ENCODE measurements at regions not wholly inside any gene's neighbourhood (a gene's known extent, or its start where the extent isn't known, plus 50 kb on each side); places are given as distances from the start of the nearest gene placed in this dataset.
"Not testable (repeated sequence)": the region's sequence is repeated elsewhere in the genome, so short reads cannot be mapped to it uniquely, and the experiment has no call there.

DNA sequence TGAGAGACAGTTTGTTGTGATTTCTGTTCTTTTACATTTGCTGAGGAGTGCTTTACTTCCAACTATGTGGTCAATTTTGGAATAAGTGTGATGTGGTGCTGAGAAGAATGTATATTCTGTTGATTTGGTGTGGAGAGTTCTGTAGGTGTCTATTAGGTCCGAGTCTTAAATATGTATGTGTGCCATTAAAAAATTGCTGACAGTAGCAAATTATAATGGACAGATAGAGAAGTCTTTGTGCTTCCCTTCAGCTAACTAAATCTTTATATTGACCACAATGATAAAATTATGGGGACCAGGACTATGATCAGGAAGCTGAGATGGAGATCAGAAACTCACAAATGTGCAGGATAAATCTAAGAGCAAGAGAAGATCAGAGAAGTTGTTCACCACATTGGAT, 70.1 kb upstream of the OR13H1 start:
- H2AFZ ChIP-seq (ENCODE audit: low read length); H3K79me2 ChIP-seq (ENCODE audit: insufficient read depth, low read length); H4K20me1 ChIP-seq (ENCODE audit: insufficient read depth, low read length, poor library complexity, severe bottlenecking); H3K9me3 ChIP-seq (ENCODE audit: insufficient read depth, low read depth, low read length); H3K4me3 ChIP-seq (ENCODE audit: low read length, poor library complexity, severe bottlenecking); H3K9ac ChIP-seq (ENCODE audit: low read depth, low read length, poor library complexity, severe bottlenecking); H3F3A ChIP-seq (ENCODE audit: low read depth); H3K4me1 ChIP-seq (ENCODE audit: insufficient read depth, low read length, poor library complexity, severe bottlenecking); H3K9me2 ChIP-seq (replicated peaks; ENCODE audit: low read depth, low read length); H3K27me3 ChIP-seq (ENCODE audit: insufficient read depth, low read length, poor library complexity, severe bottlenecking); H3K36me3 ChIP-seq (ENCODE audit: insufficient read depth, low read length); H3K4me2 ChIP-seq (ENCODE audit: low read depth, low read length, poor library complexity, severe bottlenecking): not testable (repeated sequence)

DNA sequence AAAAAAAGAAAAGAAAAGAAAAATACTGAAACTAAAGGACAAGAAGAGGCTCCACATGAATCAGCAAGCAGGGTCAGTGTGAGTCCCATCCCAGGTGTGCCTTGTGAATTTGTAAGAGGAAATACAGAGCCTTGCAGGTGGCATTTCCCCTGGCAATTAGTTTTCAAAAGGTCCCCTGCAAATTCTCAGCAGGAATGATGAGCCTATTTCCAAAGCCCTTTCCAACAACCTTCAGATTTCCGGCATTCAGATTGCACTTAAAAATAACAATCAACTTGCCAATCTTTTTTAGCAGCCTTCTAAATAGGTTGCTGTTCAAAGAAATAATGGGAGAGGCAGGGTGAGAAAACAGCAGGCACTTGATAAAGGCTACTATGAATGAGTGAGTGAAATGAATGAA, 66.4 kb upstream of the OR13H1 start:
- Histone ChIP-seq H3K9me2 (replicated peaks; ENCODE audit: low read depth, low read length) (no peaks in the 10 kb centered on the region), H3K4me3 (ENCODE audit: low read length, poor library complexity, severe bottlenecking) (no peak overlapping the region), H3K36me3 (ENCODE audit: insufficient read depth, low read length) (no peaks in the 10 kb centered on the region), H3K4me2 (ENCODE audit: low read depth, low read length, poor library complexity, severe bottlenecking) (no peak overlapping the region), H4K20me1 (ENCODE audit: insufficient read depth, low read length, poor library complexity, severe bottlenecking) (no peaks in the 10 kb centered on the region), H3F3A (ENCODE audit: low read depth) (no peaks in the 10 kb centered on the region), H3K27me3 (ENCODE audit: insufficient read depth, low read length, poor library complexity, severe bottlenecking) (no peaks in the 10 kb centered on the region), H3K79me2 (ENCODE audit: insufficient read depth, low read length) (no peaks in the 10 kb centered on the region), H3K9me3 (ENCODE audit: insufficient read depth, low read depth, low read length) (no peaks in the 10 kb centered on the region), H3K4me1 (ENCODE audit: insufficient read depth, low read length, poor library complexity, severe bottlenecking) (no peaks in the 10 kb centered on the region), H3K9ac (ENCODE audit: low read depth, low read length, poor library complexity, severe bottlenecking) (no peak overlapping the region), H2AFZ (ENCODE audit: low read length) (no peak overlapping the region)
- TF ChIP-seq EZH2phosphoT487 (IDR thresholded peaks at IDR 0.05; ENCODE audit: borderline replicate concordance) = no peak
